HUES6 (cell line): ENCODE measurements at regions not wholly inside any gene's neighbourhood (a gene's known extent, or its start where the extent isn't known, plus 50 kb on each side); places are given as distances from the start of the nearest gene placed in this dataset.

Experiments
- H3K27ac ChIP-seq: 2 replicates; pipeline ENCODE4 v1.7.0; 2013; ENCODE audit warnings: low read depth, mild to moderate bottlenecking, low read length, inconsistent platforms
- H3K27me3 ChIP-seq: 2 replicates; pipeline ENCODE4 v1.6.1; 2013; ENCODE audit warnings: low read length; ENCODE audit not compliant: control insufficient read depth, insufficient read depth
- H3K36me3 ChIP-seq: 2 replicates; pipeline ENCODE4 v1.6.1; 2013; ENCODE audit warnings: low read length; ENCODE audit not compliant: control insufficient read depth, insufficient read depth
- H3K4me1 ChIP-seq: 2 replicates; pipeline ENCODE4 v1.6.1; 2013; ENCODE audit warnings: low read length; ENCODE audit not compliant: control insufficient read depth, insufficient read depth
- H3K4me3 ChIP-seq: 2 replicates; pipeline ENCODE4 v1.5.1; 2013; ENCODE audit warnings: low read depth, low read length
- H3K9ac ChIP-seq: one replicate; pipeline ENCODE4 v1.6.1; 2013; ENCODE audit warnings: mild to moderate bottlenecking, low read length
- H3K9me3 ChIP-seq: 2 replicates; pipeline ENCODE4 v1.6.1; 2013; ENCODE audit warnings: low read depth, low read length; ENCODE audit not compliant: control insufficient read depth, insufficient read depth

- Histone ChIP-seq H3K9me3 (no peaks in the 10 kb centered on the region), H3K36me3 (no peaks in the 10 kb centered on the region), H3K4me3 (no peak overlapping the region), H3K27ac (no peak overlapping the region), H3K9ac (no peak overlapping the region), H3K4me1 (peaks cover 8% of the 10 kb centered on the region; the same call in 1 of the 2 replicates), H3K27me3 (no peaks in the 10 kb centered on the region)
Measured at GRCh38 chr6:113694278-113695077, 162.7 kb upstream of the MARCKS start.

- no peak overlapping the region for H3K4me3 ChIP-seq
Measured at GRCh38 chr6:113695516-113695915, 161.6 kb upstream of the MARCKS start.

GRCh38 chr6:113696960-113697359, 160.2 kb upstream of the MARCKS start:
- no peak overlapping the region for H3K4me3 ChIP-seq
- H3K27me3 ChIP-seq = no peaks in the 10 kb centered on the region
- H3K9ac ChIP-seq = no peak overlapping the region
- no peaks in the 10 kb centered on the region for H3K9me3 ChIP-seq
- H3K27ac ChIP-seq = no peak overlapping the region
- peaks cover 8% of the 10 kb centered on the region; the same call in 1 of the 2 replicates for H3K4me1 ChIP-seq
- no peaks in the 10 kb centered on the region for H3K36me3 ChIP-seq

More at GRCh38 chr6:113695516-113695915, 161.6 kb upstream of the MARCKS start:
- H3K9me3 ChIP-seq = no peaks in the 10 kb centered on the region
- H3K9ac ChIP-seq = no peak overlapping the region
- H3K27ac ChIP-seq = no peak overlapping the region
- H3K36me3 ChIP-seq = no peaks in the 10 kb centered on the region
- peaks cover 8% of the 10 kb centered on the region; the same call in 1 of the 2 replicates for H3K4me1 ChIP-seq
- no peaks in the 10 kb centered on the region for H3K27me3 ChIP-seq

- Histone ChIP-seq H3K4me1 (peaks cover 8% of the 10 kb centered on the region; the same call in 1 of the 2 replicates), H3K36me3 (no peaks in the 10 kb centered on the region), H3K9ac (no peak overlapping the region), H3K9me3 (no peaks in the 10 kb centered on the region), H3K27ac (no peak overlapping the region), H3K4me3 (no peak overlapping the region), H3K27me3 (no peaks in the 10 kb centered on the region)
Measured at GRCh38 chr6:113697632-113698410, 159.3 kb upstream of the MARCKS start.

GRCh38 chr6:113699239-113699638, 157.9 kb upstream of the MARCKS start:
- H3K36me3 ChIP-seq = no peaks in the 10 kb centered on the region
- H3K4me3 ChIP-seq = no peak overlapping the region
- no peak overlapping the region for H3K27ac ChIP-seq
- no peaks in the 10 kb centered on the region for H3K9me3 ChIP-seq
- H3K4me1 ChIP-seq = peaks cover 6% of the 10 kb centered on the region; the same call in 1 of the 2 replicates
- no peak overlapping the region for H3K9ac ChIP-seq
- H3K27me3 ChIP-seq = no peaks in the 10 kb centered on the region

- Histone ChIP-seq H3K4me1 (peaks cover 4% of the 10 kb centered on the region; the same call in 1 of the 2 replicates), H3K9ac (no peak overlapping the region)
Measured at GRCh38 chr6:113701552-113702254, 155.4 kb upstream of the MARCKS start.

GRCh38 chr6:113707194-113707593, 150.0 kb upstream of the MARCKS start:
- H3K27ac ChIP-seq = no peak overlapping the region
- no peak overlapping the region for H3K9ac ChIP-seq

More at GRCh38 chr6:113701552-113702254, 155.4 kb upstream of the MARCKS start:
- Histone ChIP-seq H3K27ac (no peak overlapping the region), H3K4me3 (no peak overlapping the region), H3K36me3 (no peaks in the 10 kb centered on the region), H3K27me3 (no peaks in the 10 kb centered on the region), H3K9me3 (no peaks in the 10 kb centered on the region)

GRCh38 chr6:113709936-113710509, 147.1 kb upstream of the MARCKS start:
- Histone ChIP-seq H3K4me1 (peaks cover 5% of the 10 kb centered on the region; the same call in 1 of the 2 replicates), H3K27ac (no peak overlapping the region), H3K36me3 (no peaks in the 10 kb centered on the region), H3K27me3 (no peaks in the 10 kb centered on the region), H3K9ac (no peak overlapping the region), H3K9me3 (no peaks in the 10 kb centered on the region), H3K4me3 (no peak overlapping the region)

More at GRCh38 chr6:113707194-113707593, 150.0 kb upstream of the MARCKS start:
- no peaks in the 10 kb centered on the region for H3K36me3 ChIP-seq
- no peaks in the 10 kb centered on the region for H3K27me3 ChIP-seq
- H3K9me3 ChIP-seq = no peaks in the 10 kb centered on the region
- H3K4me3 ChIP-seq = no peak overlapping the region
- peaks cover 5% of the 10 kb centered on the region; the same call in 1 of the 2 replicates for H3K4me1 ChIP-seq

- H3K36me3 ChIP-seq = no peaks in the 10 kb centered on the region
- H3K27me3 ChIP-seq = no peaks in the 10 kb centered on the region
- H3K4me3 ChIP-seq = no peak overlapping the region
- H3K9ac ChIP-seq = no peak overlapping the region
- H3K27ac ChIP-seq = no peak overlapping the region
- H3K4me1 ChIP-seq = no peaks in the 10 kb centered on the region
- H3K9me3 ChIP-seq = no peaks in the 10 kb centered on the region
Measured at GRCh38 chr6:113713665-113714064, 143.5 kb upstream of the MARCKS start.

- Histone ChIP-seq H3K9ac (no peak overlapping the region), H3K27ac (no peak overlapping the region), H3K4me1 (no peaks in the 10 kb centered on the region), H3K4me3 (no peak overlapping the region), H3K36me3 (no peaks in the 10 kb centered on the region), H3K9me3 (no peaks in the 10 kb centered on the region), H3K27me3 (no peaks in the 10 kb centered on the region)
Measured at GRCh38 chr6:113718588-113718987, 138.6 kb upstream of the MARCKS start.
